IMR-90 (cell line): ENCODE measurements at regions not wholly inside any gene's neighbourhood (a gene's known extent, or its start where the extent isn't known, plus 50 kb on each side); places are given as distances from the start of the nearest gene placed in this dataset.

Experiments
- ATAC-seq: fragments of 200-7000 bp; cut with Tn5 transposase; 2 replicates; pipeline ENCODE4 v1.9.1; 2020; ENCODE audit warnings: low read depth, mild to moderate bottlenecking, moderate library complexity
- BruUV-seq: library from RNA; stranded (reverse); fragments of 400-500 nt; replicated peaks from 2 replicates; lab custom pipeline; 2021; lab: Mats Ljungman, UMichigan
- CTCF ChIA-PET: fragments of 300-600 bp; formaldehyde crosslinking; extraction: SDS; loops from one replicate; lab custom pipeline; 2021; ENCODE audit warnings: antibody characterized with exemption; lab: Yijun Ruan, JAX
- POLR2A ChIA-PET: fragments of 300-600 bp; sonication (Branson Sonifier 250); formaldehyde crosslinking; loops from one replicate; lab custom pipeline; 2022; ENCODE audit warnings: antibody characterized with exemption; ENCODE audit not compliant: unreplicated experiment; lab: Charles Lee
- DNase-seq: peaks from one replicate; pipeline ENCODE4 v3.0.0; 2013
- H2AFZ ChIP-seq: replicated peaks from 2 replicates; pipeline ENCODE3; 2013; ENCODE audit warnings: low read length, mild to moderate bottlenecking; ENCODE audit not compliant: poor library complexity
- H2AK5ac ChIP-seq: 2 replicates; pipeline ENCODE4 v1.6.1; 2013; ENCODE audit warnings: low read depth, low read length, inconsistent platforms
- H2AK9ac ChIP-seq: replicated peaks from 2 replicates; pipeline ENCODE3; 2013; ENCODE audit warnings: mild to moderate bottlenecking, low read depth, low read length, moderate library complexity; ENCODE audit not compliant: poor library complexity
- H2BK120ac ChIP-seq: 2 replicates; pipeline ENCODE4 v1.6.1; 2013; ENCODE audit warnings: low read depth, low read length, inconsistent platforms
- H2BK15ac ChIP-seq: 3 replicates; pipeline ENCODE4 v1.6.1; 2013; ENCODE audit warnings: low read depth, low read length, inconsistent platforms
- H2BK20ac ChIP-seq: 2 replicates; pipeline ENCODE4 v1.6.1; 2013; ENCODE audit warnings: low read depth, mild to moderate bottlenecking, inconsistent platforms, low read length, moderate library complexity
- H2BK5ac ChIP-seq: 2 replicates; pipeline ENCODE4 v1.6.1; 2013; ENCODE audit warnings: mild to moderate bottlenecking, low read depth, low read length, inconsistent platforms; ENCODE audit not compliant: poor library complexity, severe bottlenecking
- H3K14ac ChIP-seq: replicated peaks from 2 replicates; pipeline ENCODE4 v1.6.1; 2013; ENCODE audit warnings: low read depth, low read length, inconsistent platforms
- H3K18ac ChIP-seq: 2 replicates; pipeline ENCODE4 v1.6.1; 2013; ENCODE audit warnings: low read depth, low read length, control low read depth
- H3K23ac ChIP-seq: 2 replicates; pipeline ENCODE4 v1.6.1; 2013; ENCODE audit warnings: low read depth, low read length, inconsistent platforms
- H3K27ac ChIP-seq: 2 replicates; pipeline ENCODE4 v1.5.1; 2013; ENCODE audit warnings: mild to moderate bottlenecking, control low read depth, low read length; ENCODE audit not compliant: insufficient read depth
- H3K27me3 ChIP-seq: 2 replicates; pipeline ENCODE4 v1.6.1; 2013; ENCODE audit warnings: low read length; ENCODE audit not compliant: control insufficient read depth, insufficient read depth
- H3K36me3 ChIP-seq: 2 replicates; pipeline ENCODE4 v1.6.1; 2013; ENCODE audit warnings: low read length, mixed read lengths; ENCODE audit not compliant: control insufficient read depth, insufficient read depth
- H3K4ac ChIP-seq: 2 replicates; pipeline ENCODE4 v1.6.1; 2013; ENCODE audit warnings: low read depth, low read length, inconsistent platforms
- H3K4me1 ChIP-seq: 2 replicates; pipeline ENCODE4 v1.6.1; 2013; ENCODE audit warnings: low read length, mixed read lengths; ENCODE audit not compliant: control insufficient read depth, insufficient read depth
- H3K4me2 ChIP-seq: 2 replicates; pipeline ENCODE4 v1.6.1; 2013; ENCODE audit warnings: low read depth, mild to moderate bottlenecking, control low read depth, low read length, moderate library complexity
- H3K4me3 ChIP-seq: 2 replicates; pipeline ENCODE4 v1.5.1; 2013; ENCODE audit warnings: low read depth, mild to moderate bottlenecking, control low read depth, low read length, moderate library complexity; ENCODE audit not compliant: insufficient read depth
- H3K56ac ChIP-seq: 2 replicates; pipeline ENCODE4 v1.6.1; 2013; ENCODE audit warnings: low read length, inconsistent platforms; ENCODE audit not compliant: insufficient read depth; ENCODE audit errors: extremely low read depth
- H3K79me1 ChIP-seq, 2 experiments: 2 replicates each; pipeline ENCODE4 v1.6.1; 2013; ENCODE audit warnings: low read length in 2 of 2, inconsistent platforms in 1 of 2, low read depth in 1 of 2
- H3K9ac ChIP-seq: 2 replicates; pipeline ENCODE4 v1.6.1; 2013; ENCODE audit warnings: low read depth, low read length, control low read depth
- H3K9me1 ChIP-seq: 2 replicates; pipeline ENCODE4 v1.6.1; 2013; ENCODE audit warnings: low read length, inconsistent platforms; ENCODE audit not compliant: insufficient read depth
- H3K9me3 ChIP-seq: 2 replicates; pipeline ENCODE4 v1.6.1; 2013; ENCODE audit warnings: low read length; ENCODE audit not compliant: control insufficient read depth, insufficient read depth
- H4K20me1 ChIP-seq: 2 replicates; pipeline ENCODE4 v1.6.1; 2013; ENCODE audit warnings: low read length, inconsistent platforms; ENCODE audit not compliant: insufficient read depth
- H4K5ac ChIP-seq: 2 replicates; pipeline ENCODE4 v1.6.1; 2013; ENCODE audit warnings: mild to moderate bottlenecking, low read depth, low read length, control low read depth
- H4K8ac ChIP-seq, 2 experiments: 2 replicates each; pipeline ENCODE4 v1.6.1; 2013; ENCODE audit warnings: low read depth in 2 of 2, low read length in 2 of 2, control low read depth in 1 of 2, inconsistent platforms in 1 of 2
- H4K91ac ChIP-seq: 2 replicates; pipeline ENCODE4 v1.6.1; 2013; ENCODE audit warnings: low read depth, low read length, inconsistent platforms; ENCODE audit not compliant: insufficient read depth
- RFX5 ChIP-seq: IDR thresholded peaks from 2 replicates; pipeline ENCODE4 v1.8.0; 2012; ENCODE audit warnings: low read depth, mild to moderate bottlenecking, low read length, moderate library complexity
- WGBS, 2 experiments: methylation state at CpG; one replicate each; pipeline versions ENCODE4 v1.1.5 to v1.1.7; 2013; ENCODE audit warnings: missing lambda C conversion rate in 2 of 2; ENCODE audit not compliant: insufficient read length in 1 of 2; ENCODE audit errors: extremely low coverage in 2 of 2; 5-methylcytosine and 5-hydroxymethylcytosine counted together
- dilution Hi-C: fragments of 300-500 bp; cut with HindIII; formaldehyde crosslinking; loops from one replicate; pipeline ENCODE4 v1.14.3; 2018; ENCODE audit warnings: low sequenced_read_pairs; ENCODE audit not compliant: unreplicated experiment
- in situ Hi-C: fragments of 300-500 bp; cut with MboI; formaldehyde crosslinking; loops from 3 replicates; pipeline ENCODE4 v1.14.3; 2019; ENCODE audit warnings: low sequenced_read_pairs, inconsistent platforms, mixed read lengths
- intact Hi-C: fragments of 100-400 bp; cut with micrococcal nuclease; formaldehyde crosslinking; loops from 2 replicates; pipeline ENCODE4 v1.10.0; 2022

GRCh38 chr14:53865711-53866110, 90.9 kb downstream of the BMP4 start:
- H3K27me3 ChIP-seq, result peaks cover 4% of the 10 kb centered on the region; the same call in 1 of the 2 replicates
- no TSS peak for BruUV-seq
- H3K4me3 ChIP-seq, result no peak overlapping the region
- DNase-seq, result no peak
- no peak overlapping the region for H3K4ac ChIP-seq
- H3K56ac ChIP-seq, result no peak overlapping the region
- H3K9me1 ChIP-seq, result no peaks in the 10 kb centered on the region
- no peaks in the 10 kb centered on the region for H3K9me3 ChIP-seq
- H4K20me1 ChIP-seq, result no peaks in the 10 kb centered on the region
- H3K27ac ChIP-seq, result no peak overlapping the region
- in situ Hi-C loops, result no loop called here
- TF ChIP-seq RFX5, result no peak
- no peaks in the 10 kb centered on the region for H3K79me1 ChIP-seq
- intact Hi-C loops, result no loop called here
- H3K23ac ChIP-seq, result no peak overlapping the region
- H3K18ac ChIP-seq, result no peak overlapping the region
- no CpG with 5 or more reads among the region's 2 CpGs for WGBS, 2 experiments
- no peak overlapping the region for H2BK15ac ChIP-seq
- no peak overlapping the region for H2AK9ac ChIP-seq
- no peak overlapping the region for H3K4me2 ChIP-seq
- peak; percentile 78 for ATAC-seq
- no peak overlapping the region for H2AFZ ChIP-seq
- H4K91ac ChIP-seq, result no peak overlapping the region
- H2BK5ac ChIP-seq, result no peak overlapping the region
- H3K4me1 ChIP-seq, result no peaks in the 10 kb centered on the region
- no peak overlapping the region for H3K14ac ChIP-seq
- H4K5ac ChIP-seq, result no peak overlapping the region
- H3K9ac ChIP-seq, result no peak overlapping the region
- dilution Hi-C loops, result no loop called here
- H4K8ac ChIP-seq, result no peak overlapping the region
- no peak overlapping the region for H2AK5ac ChIP-seq
- POLR2A ChIA-PET, result no interaction called here
- no peak overlapping the region for H2BK120ac ChIP-seq
- H3K36me3 ChIP-seq, result no peaks in the 10 kb centered on the region
- CTCF ChIA-PET, result interaction anchor here (1.1 kb wide), 1 partner anchor 15 kb away, joined by 4 read pairs; no protein-coding TSS in a partner anchor
- no peak overlapping the region for H2BK20ac ChIP-seq
